Hepatocyte (in vitro differentiated cells): ENCODE measurements at regions not wholly inside any gene's neighbourhood (a gene's known extent, or its start where the extent isn't known, plus 50 kb on each side); places are given as distances from the start of the nearest gene placed in this dataset.

Experiments used
- CTCF ChIP-seq: fragments of 200-600 bp; sonication (generic); IDR thresholded peaks from 2 replicates; pipeline ENCODE4 v1.5.1; 2016; ENCODE audit warnings: antibody characterized with exemption, mild to moderate bottlenecking; ENCODE audit not compliant: poor library complexity
- EZH2 ChIP-seq: fragments of 200-600 bp; sonication (generic); IDR thresholded peaks from 2 replicates; pipeline ENCODE4 v1.6.1; 2016; ENCODE audit warnings: antibody characterized with exemption, mild to moderate bottlenecking, borderline replicate concordance

GRCh38 chr6:104629826-104630225, 229.9 kb downstream of the HACE1 start:
- TF ChIP-seq CTCF (no peak), EZH2 (no peak)
